ENCODE measurements at regions not wholly inside any gene's neighbourhood (a gene's known extent, or its start where the extent isn't known, plus 50 kb on each side); places are given as distances from the start of the nearest gene placed in this dataset.

DNA sequence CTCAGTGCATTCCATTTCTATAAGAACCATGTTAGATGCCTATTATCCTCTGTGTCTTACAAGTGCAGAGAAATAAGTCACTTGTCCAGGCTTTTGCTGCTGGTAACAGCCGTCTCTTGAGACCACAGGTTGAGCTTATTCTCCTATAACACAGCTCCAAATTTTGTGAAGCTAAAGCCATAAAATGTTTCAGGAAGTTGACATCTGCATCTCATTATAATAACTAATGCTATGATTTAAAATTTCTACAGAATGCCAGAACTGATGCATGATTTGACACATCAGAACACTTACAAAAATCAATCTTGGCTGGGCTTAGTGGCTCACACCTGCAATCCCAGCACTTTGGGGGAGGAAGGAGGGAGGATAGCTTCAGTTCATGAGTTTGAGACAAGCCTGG lies 986.9 kb downstream of the TYW1 start:
- TF ChIP-seq CTCF (conservative IDR thresholded peaks at IDR 0.05; ENCODE audit: low read depth, low read length): no peak
- H3K4me3 ChIP-seq (ENCODE audit: low read depth, low read length): no peak overlapping the region
- DNase-seq (ENCODE audit: low read depth): no peak

- TF ChIP-seq CTCF (conservative IDR thresholded peaks at IDR 0.05; ENCODE audit: low read depth, low read length): no peak
- no peak overlapping the region for H3K4me3 ChIP-seq (ENCODE audit: low read depth, low read length)
- DNase-seq (ENCODE audit: low read depth): no peak
Measured at GRCh38 chr7:67984326-67984725, 987.7 kb downstream of the TYW1 start.

DNA sequence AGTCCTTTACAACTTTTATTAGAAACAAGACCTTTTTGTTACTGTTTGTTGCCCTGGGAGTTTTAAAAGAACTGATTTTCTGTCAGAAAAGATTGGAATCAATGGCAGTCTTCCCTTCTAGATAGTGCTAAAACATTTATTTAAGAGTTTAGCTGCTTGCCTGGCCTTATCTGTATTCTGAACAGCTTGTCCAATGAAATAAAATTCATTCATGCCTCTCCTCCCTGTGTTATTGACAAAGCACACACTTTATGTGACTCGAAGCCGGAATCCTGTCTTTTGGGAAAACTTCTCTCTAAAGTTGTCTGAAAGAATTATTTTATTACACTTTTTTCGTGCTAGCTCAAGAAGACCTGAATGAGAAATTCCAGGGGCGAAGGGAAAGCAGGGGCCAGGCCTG lies 992.5 kb downstream of the TYW1 start:
- DNase-seq (ENCODE audit: low read depth): no peak
- H3K4me3 ChIP-seq (ENCODE audit: low read depth, low read length): no peak overlapping the region
- TF ChIP-seq CTCF (conservative IDR thresholded peaks at IDR 0.05; ENCODE audit: low read depth, low read length): no peak

- TF ChIP-seq CTCF (conservative IDR thresholded peaks at IDR 0.05; ENCODE audit: low read depth, low read length): no peak
- no peak for DNase-seq (ENCODE audit: low read depth)
- no peak overlapping the region for H3K4me3 ChIP-seq (ENCODE audit: low read depth, low read length)
Measured at GRCh38 chr7:67990003-67990402, 993.4 kb downstream of the TYW1 start.

DNA sequence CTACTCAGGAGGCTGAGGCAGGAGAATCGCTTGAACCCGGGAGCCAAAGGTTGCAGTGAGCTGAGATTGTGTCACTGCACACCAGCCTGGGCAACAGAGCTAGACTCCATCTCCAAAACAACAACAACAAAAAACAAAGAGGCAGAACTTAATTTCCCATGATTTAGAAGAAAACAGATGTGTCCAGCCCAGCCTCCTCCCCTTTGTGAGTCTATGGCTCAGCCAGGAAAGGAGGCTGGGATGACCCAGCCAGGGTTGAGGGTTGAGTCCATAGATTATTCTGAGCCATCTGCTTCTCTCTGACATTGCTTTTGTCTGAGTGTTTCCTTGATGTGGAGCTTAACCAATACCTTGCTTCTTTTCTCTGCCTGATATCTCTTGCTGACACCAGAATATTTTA lies 994.1 kb downstream of the TYW1 start:
- no peak for DNase-seq (ENCODE audit: low read depth)
- no peak overlapping the region for H3K4me3 ChIP-seq (ENCODE audit: low read depth, low read length)
- TF ChIP-seq CTCF (conservative IDR thresholded peaks at IDR 0.05; ENCODE audit: low read depth, low read length): no peak

DNA sequence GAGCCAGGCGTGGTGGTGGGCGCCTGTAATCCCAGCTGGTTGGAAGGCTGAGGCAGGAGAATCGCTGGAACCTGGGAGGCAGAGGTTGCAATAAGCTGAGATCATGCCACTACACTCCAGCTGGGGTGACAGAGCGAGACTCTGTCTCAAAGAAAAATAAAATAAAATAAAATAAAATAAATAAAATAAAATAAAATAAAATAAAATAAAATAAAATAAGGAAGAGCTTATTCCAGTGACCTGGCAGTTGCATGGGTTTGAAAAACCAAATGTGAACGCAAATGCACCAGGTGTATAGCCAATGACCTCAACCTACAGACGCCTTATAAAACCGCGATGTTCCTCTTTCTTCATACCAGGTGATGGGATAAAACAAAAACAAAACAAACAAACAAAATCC lies 995.7 kb downstream of the TYW1 start:
- TF ChIP-seq CTCF (conservative IDR thresholded peaks at IDR 0.05; ENCODE audit: low read depth, low read length): no peak
- DNase-seq (ENCODE audit: low read depth): no peak
- H3K4me3 ChIP-seq (ENCODE audit: low read depth, low read length): no peak overlapping the region

GRCh38 chr7:68005992-68006391 lies 1009.4 kb downstream of the TYW1 start:
- TF ChIP-seq CTCF (conservative IDR thresholded peaks at IDR 0.05; ENCODE audit: low read depth, low read length): no peak
- H3K4me3 ChIP-seq (ENCODE audit: low read depth, low read length): no peak overlapping the region
- DNase-seq (ENCODE audit: low read depth): no peak

Data from epithelial cell of proximal tubule (primary cell).